Stomach (tissue), 8 donors: ENCODE measurements at regions not wholly inside any gene's neighbourhood (a gene's known extent, or its start where the extent isn't known, plus 50 kb on each side); places are given as distances from the start of the nearest gene placed in this dataset.

Source experiments
- DNase-seq, 2 donors: peaks; one replicate each; pipeline versions ENCODE4 v3.0.0 to v3.0.0-alpha.2; 2013 to 2019
- H3K27ac ChIP-seq, 5 donors: fragments of 200-600 bp in 4 of 5; sonication (generic) in 4 of 5; one replicate each; pipeline ENCODE4 v1.5.1; 2013 to 2019; ENCODE audit warnings: mild to moderate bottlenecking in 1 of 5, moderate library complexity in 1 of 5
- H3K27me3 ChIP-seq, 3 donors: fragments of 200-600 bp; sonication (generic); one replicate each; pipeline ENCODE4 v1.5.1; 2017 to 2019; ENCODE audit warnings: mixed run types in 1 of 3
- H3K36me3 ChIP-seq, 4 donors: fragments of 200-600 bp; sonication (generic); 1 replicate in 3 of 4; 2 replicates in 1 of 4; pipeline ENCODE4 v1.5.1; 2016 to 2019
- H3K4me1 ChIP-seq, 4 donors: fragments of 200-600 bp; sonication (generic); one replicate each; pipeline ENCODE4 v1.5.1; 2016 to 2019
- H3K4me3 ChIP-seq, 4 donors: fragments of 200-600 bp; sonication (generic) in 3 of 4; one replicate each; pipeline ENCODE4 v1.5.1; 2016 to 2019; ENCODE audit warnings: mild to moderate bottlenecking in 1 of 4
- H3K9me3 ChIP-seq, 4 donors: fragments of 200-600 bp; sonication (generic); one replicate each; pipeline ENCODE4 v1.5.1; 2016 to 2019
- EP300 ChIP-seq: sonication (generic); formaldehyde crosslinking; IDR thresholded peaks from one replicate; pipeline ENCODE4 v1.6.1; 2017; ENCODE audit warnings: antibody characterized with exemption
- POLR2A ChIP-seq, 4 donors: fragments of 450-650 bp; IDR thresholded peaks; one replicate each; pipeline ENCODE4 v1.6.1; 2016; ENCODE audit warnings: antibody characterized with exemption in 4 of 4, control low read depth in 2 of 4, mild to moderate bottlenecking in 1 of 4, moderate library complexity in 1 of 4
- POLR2AphosphoS5 ChIP-seq, 3 donors: sonication (generic); formaldehyde crosslinking; IDR thresholded peaks; one replicate each; pipeline ENCODE4 v1.6.1; 2016; ENCODE audit warnings: antibody characterized with exemption in 3 of 3
- WGBS, 5 donors: extraction: QIAGEN DNeasy Blood & Tissue Kit in 3 of 5; methylation state at CpG; one replicate each; pipeline versions ENCODE4 v1.1.5 to v1.1.7; 2013 to 2018; 5-methylcytosine and 5-hydroxymethylcytosine counted together
- intact Hi-C: fragments of 100-400 bp; cut with DNase I; formaldehyde crosslinking; loops from one replicate; pipeline ENCODE4 v1.15.1; 2023; ENCODE audit warnings: low total_unique reads
- TF ChIP-seq, protein P1 (sequence below), 7 experiments: fragments of 450-650 bp in 4 of 7; fragments of 200-600 bp in 3 of 7; sonication (generic) in 3 of 7; IDR thresholded peaks; one replicate each; pipeline ENCODE4 v1.5.1; 2016 to 2019; ENCODE audit warnings: antibody characterized with exemption in 7 of 7, control low read depth in 2 of 7, mild to moderate bottlenecking in 1 of 7
- donor health status: healthy with polysubstance abuse.
- donor health status: Bipolar disorder and iron deficiency.
- donor health status: healthy.

DNA sequence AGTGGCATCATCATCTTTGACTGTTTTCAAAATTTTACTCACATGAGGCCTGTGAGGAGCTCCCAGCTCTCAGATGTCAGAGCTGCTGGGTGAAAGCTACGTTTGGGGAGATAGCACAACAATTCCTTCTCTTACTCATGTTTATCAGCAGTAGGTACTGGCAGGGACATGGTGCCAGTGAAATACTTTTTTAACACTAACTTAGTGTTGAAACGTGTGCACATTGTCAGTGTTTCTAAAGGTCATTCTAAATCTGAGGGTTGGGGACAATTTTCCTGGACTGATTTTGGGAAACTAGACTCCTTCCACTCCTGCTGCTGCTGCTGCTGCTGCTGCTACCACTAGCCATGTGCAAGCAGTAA is 487.4 kb downstream of the PDCD6IP start:
- Histone ChIP-seq H3K9me3 (no peaks in the 10 kb centered on the region), H3K4me1 (no peaks in the 10 kb centered on the region), H3K27me3 (no peaks in the 10 kb centered on the region), H3K36me3 (no peaks in the 10 kb centered on the region), H3K27ac (no peak overlapping the region), H3K4me3 (no peak overlapping the region)
- 14 to 38% (median 26%) methylated on average over 2 of the region's 2 CpGs for WGBS, 5 donors
- TF ChIP-seq, protein P1, sequence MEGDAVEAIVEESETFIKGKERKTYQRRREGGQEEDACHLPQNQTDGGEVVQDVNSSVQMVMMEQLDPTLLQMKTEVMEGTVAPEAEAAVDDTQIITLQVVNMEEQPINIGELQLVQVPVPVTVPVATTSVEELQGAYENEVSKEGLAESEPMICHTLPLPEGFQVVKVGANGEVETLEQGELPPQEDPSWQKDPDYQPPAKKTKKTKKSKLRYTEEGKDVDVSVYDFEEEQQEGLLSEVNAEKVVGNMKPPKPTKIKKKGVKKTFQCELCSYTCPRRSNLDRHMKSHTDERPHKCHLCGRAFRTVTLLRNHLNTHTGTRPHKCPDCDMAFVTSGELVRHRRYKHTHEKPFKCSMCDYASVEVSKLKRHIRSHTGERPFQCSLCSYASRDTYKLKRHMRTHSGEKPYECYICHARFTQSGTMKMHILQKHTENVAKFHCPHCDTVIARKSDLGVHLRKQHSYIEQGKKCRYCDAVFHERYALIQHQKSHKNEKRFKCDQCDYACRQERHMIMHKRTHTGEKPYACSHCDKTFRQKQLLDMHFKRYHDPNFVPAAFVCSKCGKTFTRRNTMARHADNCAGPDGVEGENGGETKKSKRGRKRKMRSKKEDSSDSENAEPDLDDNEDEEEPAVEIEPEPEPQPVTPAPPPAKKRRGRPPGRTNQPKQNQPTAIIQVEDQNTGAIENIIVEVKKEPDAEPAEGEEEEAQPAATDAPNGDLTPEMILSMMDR (IDR thresholded peaks at IDR 0.05) = no peak
- TF ChIP-seq EP300 = no peak
- TF ChIP-seq POLR2A (IDR thresholded peaks at IDR 0.05) = no peak
- no peak for TF ChIP-seq POLR2AphosphoS5 (IDR thresholded peaks at IDR 0.05)
- DNase-seq = no peak
- intact Hi-C loops = no loop called here

DNA sequence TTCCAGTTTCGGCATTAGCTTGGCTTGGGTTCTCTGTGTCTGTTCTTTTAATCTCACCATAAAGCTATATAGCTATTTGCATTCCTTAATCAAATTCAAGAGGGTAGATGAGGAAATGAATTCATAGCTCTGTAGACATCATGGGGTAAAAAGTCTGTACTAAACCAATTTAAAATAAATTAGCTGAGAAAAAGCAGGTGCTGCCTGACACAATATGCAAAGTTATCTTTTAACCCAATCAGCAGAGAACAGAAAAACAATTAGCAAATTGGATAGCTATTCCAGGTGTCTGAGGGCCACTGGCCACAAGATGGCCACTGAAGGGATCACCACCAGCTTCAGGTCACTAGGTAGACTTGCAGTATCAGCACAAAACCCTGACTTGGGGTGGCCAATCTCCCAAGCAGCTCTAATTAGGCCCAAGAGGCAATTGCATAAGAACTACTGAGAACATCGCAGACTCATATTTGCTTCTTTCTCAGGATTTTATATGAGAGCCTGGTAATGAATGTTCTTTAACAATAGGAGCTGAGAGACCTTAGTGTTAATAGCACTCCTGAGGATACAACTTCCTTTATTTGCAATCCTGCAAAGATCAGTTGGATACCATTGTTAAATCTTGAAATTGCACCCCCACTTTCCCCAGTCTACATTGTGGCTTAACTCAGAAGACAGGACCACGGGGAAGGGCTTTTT is 494.3 kb downstream of the PDCD6IP start:
- Histone ChIP-seq H3K9me3 (no peaks in the 10 kb centered on the region), H3K4me1 (no peaks in the 10 kb centered on the region), H3K27me3 (no peaks in the 10 kb centered on the region), H3K27ac (no peak overlapping the region), H3K36me3 (no peaks in the 10 kb centered on the region), H3K4me3 (no peak overlapping the region)
- DNase-seq = peak in 1 of 2 donors; percentile 4
- TF ChIP-seq POLR2AphosphoS5 (IDR thresholded peaks at IDR 0.05) = no peak
- TF ChIP-seq, protein P1 (IDR thresholded peaks at IDR 0.05) = no peak
- no peak for TF ChIP-seq POLR2A (IDR thresholded peaks at IDR 0.05)
- 60 to 68% (median 62%) methylated on average over 3 of the region's 3 CpGs for WGBS, 5 donors
- intact Hi-C loops = loop anchor here (10.0 kb wide), 1 partner anchor 82 kb away; no protein-coding TSS in a partner anchor

DNA sequence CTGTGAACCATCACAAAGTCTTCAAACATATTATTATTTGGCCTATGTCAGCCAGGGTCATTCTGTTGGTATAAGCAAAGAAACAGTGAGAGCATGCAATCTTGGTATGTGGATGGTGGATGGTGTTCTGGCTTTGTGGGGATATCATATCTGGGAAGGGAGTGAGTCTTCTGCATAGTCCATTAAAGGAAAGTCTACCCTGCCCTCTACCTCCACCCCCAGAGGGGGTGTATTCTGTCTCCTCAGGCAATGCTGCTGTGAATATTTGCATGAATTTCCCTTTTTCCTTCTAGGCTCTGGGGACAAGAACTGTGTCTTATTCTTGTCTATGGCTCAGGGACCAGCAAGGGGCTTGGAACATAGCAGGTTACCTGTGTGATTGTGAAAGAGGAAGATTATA is 495.8 kb downstream of the PDCD6IP start:
- TF ChIP-seq, protein P1 (IDR thresholded peaks at IDR 0.05) = no peak
- TF ChIP-seq EP300 (no peak), POLR2AphosphoS5 (IDR thresholded peaks at IDR 0.05) (no peak)
- Histone ChIP-seq H3K27ac (no peak overlapping the region), H3K4me1 (no peaks in the 10 kb centered on the region), H3K36me3 (no peaks in the 10 kb centered on the region), H3K27me3 (no peaks in the 10 kb centered on the region), H3K4me3 (no peak overlapping the region), H3K9me3 (no peaks in the 10 kb centered on the region)
- intact Hi-C loops = loop anchor here (10.0 kb wide), 1 partner anchor 81 kb away; no protein-coding TSS in a partner anchor
- no peak for DNase-seq

DNA sequence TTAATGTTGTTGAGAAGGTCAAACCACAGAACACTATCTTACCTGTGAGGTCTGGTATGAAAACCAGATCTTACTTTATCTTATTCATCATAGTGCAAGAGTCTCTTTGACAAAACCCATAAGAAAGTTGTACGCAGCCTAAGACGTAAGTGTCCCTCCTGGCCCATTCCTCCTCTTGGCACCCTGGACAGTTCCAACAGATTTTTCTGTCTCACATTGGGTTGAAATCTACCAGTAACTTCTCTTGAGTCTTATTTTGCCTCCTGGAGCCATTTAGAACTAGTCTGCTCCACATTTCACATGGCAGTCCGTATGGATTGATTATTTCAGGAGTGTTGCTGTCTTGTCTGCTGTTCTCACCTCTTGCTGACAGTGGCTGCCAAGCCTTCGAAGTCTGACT is 498.4 kb downstream of the PDCD6IP start:
- Histone ChIP-seq H3K9me3 (no peaks in the 10 kb centered on the region), H3K36me3 (no peaks in the 10 kb centered on the region), H3K4me1 (no peaks in the 10 kb centered on the region), H3K27ac (no peak overlapping the region), H3K27me3 (no peaks in the 10 kb centered on the region), H3K4me3 (no peak overlapping the region)
- intact Hi-C loops = loop anchor here (10.0 kb wide), 1 partner anchor 78 kb away; no protein-coding TSS in a partner anchor
- no peak for DNase-seq
- WGBS, 5 donors = 77 to 84% (median 80%) methylated on average over 4 of the region's 4 CpGs
- TF ChIP-seq POLR2A (IDR thresholded peaks at IDR 0.05) (no peak), POLR2AphosphoS5 (IDR thresholded peaks at IDR 0.05) (no peak), EP300 (no peak)
- TF ChIP-seq, protein P1 (IDR thresholded peaks at IDR 0.05) = no peak
